Colonic mucosa (tissue), 4 donors: ENCODE measurements at regions not wholly inside any gene's neighbourhood (a gene's known extent, or its start where the extent isn't known, plus 50 kb on each side); places are given as distances from the start of the nearest gene placed in this dataset.

Source experiments
- DNase-seq: peaks from one replicate; pipeline ENCODE4 v3.0.0-alpha.2; 2020
- H3K27ac ChIP-seq: fragments of 200-600 bp; one replicate; pipeline ENCODE4 v1.8.0; 2021
- H3K27me3 ChIP-seq: fragments of 200-600 bp; one replicate; pipeline ENCODE4 v1.8.0; 2021
- H3K36me3 ChIP-seq: fragments of 200-600 bp; one replicate; pipeline ENCODE4 v1.8.0; 2021
- H3K4me1 ChIP-seq: fragments of 200-600 bp; one replicate; pipeline ENCODE4 v1.8.0; 2021; ENCODE audit warnings: mild to moderate bottlenecking
- H3K4me3 ChIP-seq: fragments of 200-600 bp; one replicate; pipeline ENCODE4 v1.8.0; 2021
- H3K9ac ChIP-seq, 2 donors: one replicate each; pipeline ENCODE4 v1.7.0; 2013; ENCODE audit warnings: control low read depth in 2 of 2, low read depth in 2 of 2, low read length in 2 of 2
- H3K9me3 ChIP-seq: fragments of 200-600 bp; one replicate; pipeline ENCODE4 v1.8.0; 2021
- CTCF ChIP-seq: fragments of 200-600 bp; IDR thresholded peaks from one replicate; pipeline ENCODE4 v1.8.0; 2022; ENCODE audit warnings: antibody characterized with exemption, mild to moderate bottlenecking
- intact Hi-C: fragments of 100-400 bp; cut with DNase I; formaldehyde crosslinking; loops from one replicate; pipeline ENCODE4 v1.14.1; 2022
- donor health status: healthy.
- donor health status: DM: no; HTN: no; CAD: no.
- donor health status: DM: no; HTN: no; CAD: no.

GRCh38 chr12:131403676-131404075 lies 307.2 kb upstream of the SFSWAP start:
- no peak for DNase-seq

GRCh38 chr12:131404705-131405104 lies 306.2 kb upstream of the SFSWAP start:
- intact Hi-C loops, result no loop called here
- Histone ChIP-seq H3K4me1 (no peaks in the 10 kb centered on the region), H3K27ac (no peak overlapping the region), H3K9ac (no peak overlapping the region), H3K9me3 (no peaks in the 10 kb centered on the region), H3K27me3 (no peaks in the 10 kb centered on the region), H3K36me3 (no peaks in the 10 kb centered on the region), H3K4me3 (no peak overlapping the region)
- no peak for DNase-seq
- TF ChIP-seq CTCF, result no peak

More at GRCh38 chr12:131403676-131404075, 307.2 kb upstream of the SFSWAP start:
- Histone ChIP-seq H3K4me3 (no peak overlapping the region), H3K27me3 (no peaks in the 10 kb centered on the region), H3K27ac (no peak overlapping the region), H3K9me3 (no peaks in the 10 kb centered on the region), H3K4me1 (no peaks in the 10 kb centered on the region), H3K36me3 (no peaks in the 10 kb centered on the region), H3K9ac (no peak overlapping the region)
- TF ChIP-seq CTCF, result no peak
- intact Hi-C loops, result no loop called here

- no peaks in the 10 kb centered on the region for H3K4me1 ChIP-seq
- intact Hi-C loops, result no loop called here
- H3K27me3 ChIP-seq, result no peaks in the 10 kb centered on the region
- TF ChIP-seq CTCF, result no peak
- no peak overlapping the region for H3K27ac ChIP-seq
- no peaks in the 10 kb centered on the region for H3K9me3 ChIP-seq
- no peaks in the 10 kb centered on the region for H3K36me3 ChIP-seq
- no peak overlapping the region for H3K4me3 ChIP-seq
- no peak for DNase-seq
- H3K9ac ChIP-seq, result no peak overlapping the region
Observed at GRCh38 chr12:131407221-131408035, 303.5 kb upstream of the SFSWAP start.

GRCh38 chr12:131408036-131408365 lies 302.9 kb upstream of the SFSWAP start:
- Histone ChIP-seq H3K27ac (no peak overlapping the region), H3K9ac (no peak overlapping the region), H3K4me1 (no peaks in the 10 kb centered on the region), H3K27me3 (no peaks in the 10 kb centered on the region), H3K4me3 (no peak overlapping the region), H3K36me3 (no peaks in the 10 kb centered on the region), H3K9me3 (no peaks in the 10 kb centered on the region)
- no peak for DNase-seq
- intact Hi-C loops, result no loop called here
- no peak for TF ChIP-seq CTCF

- no peak for DNase-seq
- Histone ChIP-seq H3K27me3 (no peaks in the 10 kb centered on the region), H3K27ac (no peak overlapping the region), H3K4me1 (no peaks in the 10 kb centered on the region), H3K9ac (no peak overlapping the region), H3K36me3 (no peaks in the 10 kb centered on the region), H3K4me3 (no peak overlapping the region), H3K9me3 (no peaks in the 10 kb centered on the region)
- no peak for TF ChIP-seq CTCF
- intact Hi-C loops, result no loop called here
Observed at GRCh38 chr12:131408484-131408883, 302.4 kb upstream of the SFSWAP start.
